ENCODE measurements at regions not wholly inside any gene's neighbourhood (a gene's known extent, or its start where the extent isn't known, plus 50 kb on each side); places are given as distances from the start of the nearest gene placed in this dataset.
"Not testable (repeated sequence)": the region's sequence is repeated elsewhere in the genome, so short reads cannot be mapped to it uniquely, and the experiment has no call there.

- no peak overlapping the region for H3K4me3 Mint-ChIP-seq (ENCODE audit: unreplicated experiment)
- no peaks in the 10 kb centered on the region for H3K9me3 Mint-ChIP-seq (ENCODE audit: low read depth)
- peaks cover 62% of the 10 kb centered on the region for H3K4me1 Mint-ChIP-seq (ENCODE audit: low read depth)
- no peak for DNase-seq (ENCODE audit: low spot score)
- no peaks in the 10 kb centered on the region for H3K27me3 Mint-ChIP-seq (ENCODE audit: low read depth)
- no peak for TF ChIP-seq CTCF (IDR thresholded peaks at IDR 0.05)
- peak overlapping the region; percentile 30 for H3K27ac Mint-ChIP-seq (ENCODE audit: unreplicated experiment)
- no peaks in the 10 kb centered on the region for H3K36me3 Mint-ChIP-seq (ENCODE audit: low read depth)
Measured at GRCh38 chr3:16069149-16069922, 105.1 kb upstream of the GALNT15 start.

- H3K9me3 Mint-ChIP-seq (ENCODE audit: low read depth) = no peaks in the 10 kb centered on the region
- H3K27ac Mint-ChIP-seq (ENCODE audit: unreplicated experiment) = no peak overlapping the region
- no peak for DNase-seq (ENCODE audit: low spot score)
- no peaks in the 10 kb centered on the region for H3K36me3 Mint-ChIP-seq (ENCODE audit: low read depth)
- H3K4me3 Mint-ChIP-seq (ENCODE audit: unreplicated experiment) = no peak overlapping the region
- no peak for TF ChIP-seq CTCF (IDR thresholded peaks at IDR 0.05)
- H3K4me1 Mint-ChIP-seq (ENCODE audit: low read depth) = peaks cover 52% of the 10 kb centered on the region
- H3K27me3 Mint-ChIP-seq (ENCODE audit: low read depth) = no peaks in the 10 kb centered on the region
Measured at GRCh38 chr3:16070707-16071106, 103.8 kb upstream of the GALNT15 start.

- H3K4me1 Mint-ChIP-seq (ENCODE audit: low read depth) = peaks cover 50% of the 10 kb centered on the region
- no peak overlapping the region for H3K4me3 Mint-ChIP-seq (ENCODE audit: unreplicated experiment)
- H3K27me3 Mint-ChIP-seq (ENCODE audit: low read depth) = no peaks in the 10 kb centered on the region
- no peaks in the 10 kb centered on the region for H3K9me3 Mint-ChIP-seq (ENCODE audit: low read depth)
- TF ChIP-seq CTCF (IDR thresholded peaks at IDR 0.05) = no peak
- no peak for DNase-seq (ENCODE audit: low spot score)
- no peaks in the 10 kb centered on the region for H3K36me3 Mint-ChIP-seq (ENCODE audit: low read depth)
- no peak overlapping the region for H3K27ac Mint-ChIP-seq (ENCODE audit: unreplicated experiment)
Measured at GRCh38 chr3:16071206-16071605, 103.3 kb upstream of the GALNT15 start.

GRCh38 chr3:16072420-16073110 lies 101.9 kb upstream of the GALNT15 start:
- Mint-ChIP-seq H3K27me3 (ENCODE audit: low read depth) (no peaks in the 10 kb centered on the region), H3K9me3 (ENCODE audit: low read depth) (peaks cover 7% of the 10 kb centered on the region), H3K27ac (ENCODE audit: unreplicated experiment) (no peak overlapping the region), H3K4me3 (ENCODE audit: unreplicated experiment) (no peak overlapping the region), H3K36me3 (ENCODE audit: low read depth) (peaks cover 2% of the 10 kb centered on the region), H3K4me1 (ENCODE audit: low read depth) (peaks cover 43% of the 10 kb centered on the region)
- DNase-seq (ENCODE audit: low spot score) = no peak
- TF ChIP-seq CTCF (IDR thresholded peaks at IDR 0.05) = no peak

- H3K9me3 Mint-ChIP-seq (ENCODE audit: low read depth) = peaks cover 7% of the 10 kb centered on the region
- no peak overlapping the region for H3K4me3 Mint-ChIP-seq (ENCODE audit: unreplicated experiment)
- no peak overlapping the region for H3K27ac Mint-ChIP-seq (ENCODE audit: unreplicated experiment)
- no peaks in the 10 kb centered on the region for H3K27me3 Mint-ChIP-seq (ENCODE audit: low read depth)
- peaks cover 2% of the 10 kb centered on the region for H3K36me3 Mint-ChIP-seq (ENCODE audit: low read depth)
- H3K4me1 Mint-ChIP-seq (ENCODE audit: low read depth) = peaks cover 43% of the 10 kb centered on the region
- no peak for TF ChIP-seq CTCF (IDR thresholded peaks at IDR 0.05)
- DNase-seq (ENCODE audit: low spot score) = no peak
Measured at GRCh38 chr3:16073203-16073602, 101.3 kb upstream of the GALNT15 start.

GRCh38 chr3:16073990-16074671 lies 100.3 kb upstream of the GALNT15 start:
- not testable (repeated sequence) for H3K4me3 Mint-ChIP-seq (ENCODE audit: unreplicated experiment); H3K9me3 Mint-ChIP-seq (ENCODE audit: low read depth); H3K27me3 Mint-ChIP-seq (ENCODE audit: low read depth); DNase-seq (ENCODE audit: low spot score); H3K36me3 Mint-ChIP-seq (ENCODE audit: low read depth)
- Mint-ChIP-seq H3K27ac (ENCODE audit: unreplicated experiment) (peak overlapping the region; percentile 72), H3K4me1 (ENCODE audit: low read depth) (peaks cover 43% of the 10 kb centered on the region)

All from chondrocyte (in vitro differentiated cells).